Globus pallidus (tissue), 1 donor: ENCODE measurements at regions not wholly inside any gene's neighbourhood (a gene's known extent, or its start where the extent isn't known, plus 50 kb on each side); places are given as distances from the start of the nearest gene placed in this dataset.
"Not testable (repeated sequence)": the region's sequence is repeated elsewhere in the genome, so short reads cannot be mapped to it uniquely, and the experiment has no call there.

Experiments used
- DNase-seq: peaks from one replicate; pipeline ENCODE4 v3.0.0-alpha.2; 2015; ENCODE audit warnings: low spot score

DNA sequence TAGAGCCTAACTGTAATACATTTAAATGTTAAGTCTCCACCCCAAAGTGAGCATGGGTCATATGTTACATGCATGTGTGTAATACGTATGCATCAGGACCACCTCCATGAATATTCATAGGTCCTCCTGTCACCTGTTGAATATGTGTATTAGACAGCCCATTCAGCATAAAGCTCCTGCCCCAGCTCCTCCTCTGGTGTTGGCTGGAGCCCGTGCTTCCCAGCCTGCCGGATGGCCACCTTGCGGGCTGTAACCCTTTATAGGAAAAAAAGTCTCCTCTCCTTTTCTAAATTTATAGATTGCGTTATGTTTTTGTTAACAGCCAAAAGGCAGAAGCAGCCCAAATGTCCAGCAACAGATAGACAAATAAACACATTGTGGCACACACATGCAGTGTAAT is 299.5 kb downstream of the MED10 start:
- DNase-seq = no peak

DNA sequence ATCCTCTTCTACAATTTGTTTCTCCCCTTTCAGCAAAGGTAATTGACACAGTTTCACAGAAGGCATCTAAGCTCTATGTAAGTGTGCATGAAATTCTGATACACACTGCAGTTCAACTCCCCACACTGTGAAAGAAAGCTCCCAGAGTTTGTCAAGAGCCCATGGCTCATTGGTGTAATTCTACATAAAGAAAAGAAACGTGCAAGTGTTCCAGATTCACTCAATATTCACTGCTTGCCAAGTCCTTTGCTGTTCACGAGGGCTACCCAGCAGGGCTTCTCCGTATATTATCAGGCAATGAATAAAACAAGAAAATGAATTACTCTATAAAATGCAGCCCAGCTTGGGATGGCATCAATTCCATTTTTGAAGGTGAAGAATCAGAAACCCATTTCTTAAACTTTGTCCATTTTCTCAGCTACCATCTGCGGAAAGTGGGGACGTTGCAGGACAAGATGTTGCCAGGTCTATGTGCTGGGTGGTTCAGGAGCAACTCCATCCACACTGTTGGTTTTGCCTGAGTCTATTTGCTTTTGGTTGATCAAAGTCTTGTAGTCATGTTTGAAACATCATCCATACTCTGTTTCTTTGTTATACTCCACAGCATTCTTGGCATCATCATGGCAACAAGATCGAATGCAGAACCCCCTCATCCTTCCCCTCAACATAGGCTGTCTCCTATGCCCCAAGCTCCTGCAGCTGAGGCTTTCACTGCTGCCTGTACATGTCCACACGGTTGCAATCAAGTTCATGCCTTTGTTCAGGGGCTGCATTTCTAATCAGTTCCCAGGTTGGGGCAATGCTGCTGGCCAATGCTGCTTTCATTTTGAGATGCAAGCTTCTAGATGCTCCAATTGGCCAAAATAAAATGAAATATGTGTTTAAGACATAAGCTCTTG is 301.8 kb downstream of the MED10 start:
- no peak for DNase-seq

DNA sequence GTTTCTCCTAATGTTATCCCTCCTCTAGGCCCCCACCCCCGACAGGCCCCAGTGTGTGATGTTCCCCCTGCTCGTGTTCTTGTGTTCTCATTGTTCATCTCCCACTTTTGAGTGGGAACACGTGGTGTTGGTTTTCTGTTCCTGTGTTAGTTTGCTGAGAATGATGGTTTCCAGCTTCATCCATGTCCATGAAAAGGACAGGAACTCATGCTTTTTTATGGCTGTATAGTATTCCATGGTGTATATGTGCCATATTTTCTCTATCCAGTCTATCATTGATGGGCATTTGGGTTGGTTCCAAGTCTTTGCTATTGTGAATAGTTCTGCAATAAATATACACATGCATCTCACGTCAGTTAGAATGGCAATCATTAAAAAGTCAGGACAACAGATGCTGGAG is 305.9 kb downstream of the MED10 start:
- DNase-seq = not testable (repeated sequence)

DNA sequence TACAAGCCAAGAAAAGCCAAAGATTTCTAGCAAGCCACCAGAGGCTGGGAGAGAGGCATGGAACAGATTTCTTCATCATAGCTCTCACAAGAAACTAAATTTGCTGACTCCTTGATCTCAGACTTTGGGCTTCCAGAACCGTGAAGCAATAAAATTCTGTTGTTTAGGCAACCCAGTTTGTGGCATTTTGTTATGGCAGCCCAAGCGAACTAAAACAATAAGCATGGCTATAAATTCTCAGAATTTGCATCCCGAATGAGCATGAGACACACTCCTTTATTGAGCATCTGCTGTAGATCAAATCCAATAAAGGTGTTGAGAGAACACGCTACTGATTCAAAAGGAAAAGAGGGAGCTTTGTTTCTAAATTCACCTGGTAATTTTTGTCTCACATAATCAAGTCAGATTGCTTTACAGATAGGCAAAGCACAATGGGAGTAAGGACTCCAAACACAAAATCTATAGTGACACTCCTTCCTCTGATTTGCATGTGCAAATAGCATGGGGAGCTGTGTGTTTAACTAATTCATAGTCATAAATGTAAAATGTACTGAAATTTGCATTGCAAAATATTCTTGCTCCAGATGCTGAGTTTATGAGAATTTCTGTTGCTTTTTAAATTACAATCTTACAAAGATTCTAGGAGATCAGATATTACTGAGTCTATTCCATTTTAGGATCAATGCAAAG is 308.7 kb downstream of the MED10 start:
- no peak for DNase-seq

DNA sequence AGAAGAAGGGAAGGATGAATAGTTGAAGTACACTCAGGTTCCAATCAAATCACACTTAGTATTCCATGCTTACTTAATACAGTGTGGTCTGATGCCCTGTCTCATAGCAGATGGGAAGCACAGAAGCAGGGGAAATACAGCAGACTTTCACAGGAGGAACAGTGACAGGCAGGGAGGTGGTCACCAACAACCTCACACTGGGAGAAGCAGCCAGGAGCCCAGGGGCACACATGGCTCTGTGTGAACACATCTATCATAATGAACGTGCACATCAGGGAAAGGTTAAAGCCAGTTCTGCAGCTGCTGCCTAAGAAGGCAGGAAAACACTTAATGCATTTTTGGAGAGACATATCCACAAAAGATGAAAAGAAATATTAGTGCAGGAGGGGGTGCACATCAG is 312.3 kb downstream of the MED10 start:
- DNase-seq = no peak

DNA sequence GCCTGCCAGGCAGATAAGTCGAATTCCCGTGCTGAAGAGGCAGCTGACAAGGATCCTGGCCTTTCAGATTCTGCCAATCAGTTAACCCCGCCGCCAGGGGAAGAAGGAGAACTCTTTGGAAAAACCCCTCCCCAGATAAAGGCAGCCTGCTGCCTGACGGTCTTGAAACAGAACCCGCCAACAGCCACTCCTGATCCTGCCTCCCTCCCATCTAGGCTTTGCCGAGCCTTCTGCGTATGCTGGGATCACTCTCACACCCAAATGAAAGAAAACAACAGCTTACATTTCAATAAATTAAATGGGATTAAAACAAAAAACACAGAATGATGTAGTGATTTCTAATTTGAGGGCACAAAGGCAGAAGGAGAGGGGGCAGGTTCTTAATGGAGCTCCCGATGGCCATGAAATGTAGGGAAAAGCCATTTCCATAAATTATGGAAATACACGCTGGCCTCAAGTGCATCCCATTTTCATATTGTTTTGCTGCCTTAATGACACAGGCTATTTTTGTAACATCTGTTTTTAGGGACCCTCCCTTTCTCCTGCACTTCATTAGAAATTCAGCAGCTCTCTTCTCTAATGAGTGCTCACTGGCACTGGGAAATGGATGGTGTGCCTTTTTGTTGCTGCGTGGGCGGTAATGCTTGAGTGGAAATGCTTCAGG is 319.1 kb downstream of the MED10 start:
- DNase-seq = no peak

DNA sequence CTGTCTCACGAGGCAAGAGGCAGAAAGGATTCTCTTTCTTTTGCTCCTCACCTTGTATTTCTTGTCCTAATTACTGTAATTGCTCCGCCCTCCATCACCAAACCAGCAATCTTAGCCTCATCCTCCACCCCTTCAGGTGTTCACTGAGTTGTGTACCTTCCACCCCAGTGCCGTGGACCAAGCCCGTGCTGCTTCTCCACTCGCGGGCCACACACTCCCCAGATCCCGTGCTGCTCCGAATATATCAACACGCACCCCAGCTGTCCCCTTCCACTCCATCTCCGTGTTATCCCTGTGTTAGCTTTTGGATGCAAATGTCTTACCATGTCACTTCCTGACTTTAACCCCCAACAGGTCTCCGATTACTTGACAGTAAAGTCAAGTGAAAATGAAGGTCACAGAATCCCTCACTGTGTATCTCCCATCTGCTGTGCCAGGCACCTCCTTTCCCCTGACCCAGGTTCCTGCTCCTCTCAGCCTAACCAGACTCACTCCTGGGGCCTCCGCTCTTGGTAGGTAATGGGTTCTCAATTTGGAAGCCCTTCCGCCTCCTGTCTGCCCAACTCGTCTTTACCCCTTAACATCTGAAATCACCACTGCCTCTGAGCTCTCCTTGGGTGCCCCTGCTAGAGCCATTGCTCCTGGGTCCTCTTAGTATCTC is 320.2 kb downstream of the MED10 start:
- DNase-seq = no peak

DNA sequence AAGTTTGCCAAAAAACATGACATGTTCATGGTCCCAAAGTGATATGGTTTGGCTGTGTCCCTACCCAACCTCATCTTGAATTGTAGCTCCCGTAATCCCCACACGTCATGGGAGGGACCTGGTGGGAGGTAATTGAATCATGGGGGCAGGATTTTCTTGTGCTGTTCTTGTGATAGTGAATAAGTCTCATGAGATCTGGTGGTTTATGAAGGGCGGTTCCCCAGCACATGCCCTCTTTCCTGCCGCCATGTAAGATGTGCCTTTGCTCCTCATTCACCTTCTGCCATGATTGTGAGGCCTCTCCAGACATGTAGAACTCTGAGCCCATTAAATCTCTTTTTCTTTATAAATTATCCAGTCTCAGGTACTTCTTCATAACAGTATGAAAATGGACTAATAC is 322.1 kb downstream of the MED10 start:
- DNase-seq = no peak

DNA sequence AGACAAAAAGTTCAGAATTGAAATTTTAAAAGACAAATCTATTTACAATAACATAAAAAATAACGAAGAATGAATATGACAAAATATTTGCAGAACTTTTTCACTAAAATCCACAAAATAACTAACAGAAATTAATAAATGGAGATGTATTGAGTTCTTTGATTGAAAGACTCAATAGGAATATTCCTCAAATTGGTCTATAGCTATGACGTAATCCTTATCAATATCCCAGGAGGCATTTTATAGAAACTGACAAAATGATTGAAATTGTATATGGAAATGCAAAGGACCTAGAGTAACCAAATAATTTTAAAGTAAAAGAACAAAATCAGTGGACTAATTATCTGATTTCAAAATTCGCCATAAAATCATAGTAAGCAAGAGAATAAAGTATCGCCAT is 328.7 kb downstream of the MED10 start:
- DNase-seq = no peak

DNA sequence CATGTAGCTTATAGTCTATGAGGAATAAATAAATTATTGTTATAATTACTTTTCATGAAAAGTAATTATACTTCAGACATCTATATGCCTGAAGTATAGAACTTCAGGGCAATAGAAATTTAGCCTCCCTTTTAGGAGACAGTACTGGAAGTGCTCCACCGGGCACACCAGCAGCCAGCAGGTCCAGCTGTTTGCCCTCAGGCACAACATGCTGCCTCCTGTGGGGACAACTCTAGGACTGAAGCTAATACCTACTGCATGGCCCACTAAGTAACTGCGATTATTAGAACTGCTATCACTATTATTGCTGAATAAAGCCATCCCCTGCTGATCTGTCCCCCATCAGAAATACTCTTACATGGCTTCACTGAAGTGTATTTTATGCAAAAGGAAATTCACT is 329.6 kb downstream of the MED10 start:
- DNase-seq = no peak

DNA sequence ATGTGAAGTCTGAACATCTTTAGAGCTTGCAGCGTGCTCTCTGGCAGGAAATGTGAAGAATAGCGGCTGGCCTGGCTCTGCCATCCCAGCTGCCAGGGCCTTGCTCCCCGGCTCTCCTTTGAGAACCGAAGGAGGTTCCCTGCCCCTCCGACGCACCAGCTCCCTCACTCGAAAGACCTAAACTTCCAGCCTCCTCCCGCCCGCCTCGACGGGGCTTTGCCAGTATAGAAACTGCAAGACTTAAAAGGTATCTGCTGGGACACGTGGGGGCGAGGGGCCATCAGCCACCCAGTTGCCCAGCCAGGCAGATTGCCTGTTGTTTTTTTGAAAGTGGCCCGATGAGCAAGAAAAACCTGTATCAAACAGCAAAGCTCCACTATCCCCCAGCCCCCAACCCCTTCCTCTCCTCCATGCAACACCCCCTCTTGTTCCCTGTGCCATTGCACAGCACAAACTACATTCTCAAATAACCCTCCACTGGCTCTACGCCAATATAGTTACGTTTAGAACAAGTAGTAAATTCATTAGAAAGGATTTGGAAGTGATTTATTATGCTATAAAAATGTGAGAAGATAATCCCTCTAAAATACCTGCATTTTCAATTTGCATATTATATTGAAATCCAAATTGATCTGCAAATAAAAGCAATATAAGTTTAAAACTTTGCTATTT is 331.9 kb downstream of the MED10 start:
- no peak for DNase-seq

DNA sequence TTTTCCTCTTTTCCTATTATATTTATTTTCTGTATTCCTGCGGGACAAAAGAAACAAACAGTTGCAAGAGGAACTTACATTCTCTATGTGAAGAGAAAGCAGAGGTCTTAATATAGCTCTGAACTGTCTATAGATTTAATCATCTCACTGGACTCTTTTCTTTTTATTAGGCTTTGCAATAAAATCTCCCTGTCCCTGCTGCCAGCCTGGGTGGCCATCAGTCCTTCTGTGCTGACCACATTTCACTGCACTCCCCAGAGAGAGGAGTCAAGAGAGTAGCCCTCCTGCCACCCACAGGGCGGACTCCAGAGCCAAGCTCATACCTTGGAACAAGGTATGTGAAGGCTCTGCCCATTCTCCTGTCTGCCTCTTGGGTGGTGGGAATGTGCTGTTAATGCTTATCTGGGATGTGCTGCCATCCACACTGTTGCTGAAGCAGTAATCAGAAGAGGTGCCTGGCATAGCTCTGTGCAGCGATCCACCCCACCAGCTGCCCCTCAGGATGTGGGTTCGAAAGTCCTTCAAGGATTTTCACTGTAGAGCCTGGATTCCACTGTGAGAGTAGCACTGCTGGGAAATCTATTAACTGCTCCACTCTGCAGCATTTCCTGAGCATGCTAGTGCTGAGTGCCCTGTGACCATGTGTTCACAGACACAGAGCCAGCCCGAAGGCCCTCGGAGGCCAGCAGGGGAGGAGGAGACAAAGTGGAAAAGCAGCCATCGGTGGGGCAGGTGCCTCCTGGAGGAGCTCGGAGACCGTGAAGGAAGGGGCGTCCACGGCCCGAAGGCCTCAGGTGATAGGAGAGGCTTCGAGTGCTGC is 334.6 kb downstream of the MED10 start:
- no peak for DNase-seq

DNA sequence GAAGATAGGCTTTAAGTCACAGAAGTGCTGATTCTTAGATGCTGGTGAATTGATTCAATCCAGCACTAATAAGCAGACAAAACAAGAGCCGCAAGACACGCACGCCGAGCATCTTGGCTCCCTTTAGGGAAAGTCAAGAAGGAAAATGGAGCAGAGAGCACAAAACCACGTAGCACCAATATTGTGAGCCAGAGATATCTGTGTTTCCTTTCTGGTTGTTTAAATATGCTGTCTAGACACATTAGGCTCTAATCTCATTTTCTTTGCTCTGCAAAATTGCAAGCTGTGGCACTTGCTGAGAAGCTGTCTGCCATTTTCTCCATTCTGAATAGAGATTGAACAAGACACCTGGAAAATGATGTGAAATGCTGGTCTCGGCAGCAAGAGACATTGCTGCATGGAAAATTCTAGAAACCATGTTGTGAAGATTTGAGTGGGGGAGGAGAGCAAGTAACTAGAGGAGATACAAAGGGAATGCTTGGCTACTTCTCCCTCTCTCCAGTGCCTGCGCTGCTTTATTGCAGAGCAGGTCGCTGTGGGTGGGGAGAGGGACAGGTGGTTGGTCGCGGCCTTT is 336.3 kb downstream of the MED10 start:
- DNase-seq = no peak

DNA sequence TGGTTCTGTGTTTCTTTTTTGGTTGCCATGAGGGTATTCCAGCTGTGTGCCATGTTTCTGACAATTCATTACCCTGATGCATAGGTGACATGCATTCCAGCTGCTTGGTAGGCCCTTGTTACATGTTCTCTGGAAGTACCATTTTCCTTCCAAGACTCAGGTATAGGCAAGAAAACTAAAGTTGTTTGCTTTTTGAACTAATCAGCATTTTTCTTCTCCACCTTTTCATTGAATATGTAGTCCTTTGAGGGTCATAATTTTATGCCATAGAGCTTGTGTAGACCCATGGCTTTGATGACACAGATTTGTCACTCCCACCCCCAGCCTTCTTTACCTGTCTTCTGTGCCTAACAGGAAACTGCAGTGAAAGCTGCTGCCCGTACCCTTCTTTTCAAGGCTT is 339.2 kb downstream of the MED10 start:
- DNase-seq = no peak

DNA sequence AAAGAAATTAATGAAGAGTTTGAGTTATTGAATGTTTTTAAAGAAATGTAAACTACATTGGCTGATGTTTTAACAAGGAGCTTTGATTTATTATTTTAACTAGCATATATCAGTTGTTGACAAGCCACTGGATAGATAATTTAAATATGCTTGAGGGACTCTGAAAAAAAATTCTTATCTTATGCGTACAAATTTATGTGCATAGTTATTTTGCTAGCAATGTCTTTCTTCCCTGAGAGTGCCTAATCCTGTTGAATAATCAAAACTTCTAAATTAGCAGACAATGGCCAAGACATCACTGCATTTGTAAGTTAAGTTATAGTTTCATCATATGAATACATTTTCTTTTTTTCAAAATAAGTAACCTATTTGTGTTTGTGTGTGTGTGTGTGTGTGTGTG is 342.3 kb downstream of the MED10 start:
- no peak for DNase-seq

DNA sequence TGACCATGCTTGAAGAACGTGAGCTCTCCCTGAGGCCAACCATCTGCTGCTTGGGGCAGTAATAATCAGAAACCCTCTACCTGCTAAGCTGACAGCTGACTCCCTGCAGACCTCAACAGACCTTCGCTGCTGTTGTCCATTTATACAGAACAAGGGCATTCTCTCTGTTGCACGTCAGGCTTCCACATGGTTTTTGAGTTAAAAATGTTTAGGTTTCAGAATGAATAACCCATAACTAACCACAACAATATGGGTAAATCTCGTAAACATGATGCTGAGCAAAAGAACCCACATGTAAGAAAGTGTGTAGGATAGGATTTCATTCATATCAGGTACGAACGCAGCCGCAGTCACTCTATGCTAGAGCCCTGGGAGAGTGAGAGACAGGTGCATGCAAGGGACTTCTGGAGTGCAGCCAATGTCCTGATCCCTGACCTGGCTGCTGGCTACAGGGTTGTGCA is 348.5 kb downstream of the MED10 start:
- DNase-seq = no peak

DNA sequence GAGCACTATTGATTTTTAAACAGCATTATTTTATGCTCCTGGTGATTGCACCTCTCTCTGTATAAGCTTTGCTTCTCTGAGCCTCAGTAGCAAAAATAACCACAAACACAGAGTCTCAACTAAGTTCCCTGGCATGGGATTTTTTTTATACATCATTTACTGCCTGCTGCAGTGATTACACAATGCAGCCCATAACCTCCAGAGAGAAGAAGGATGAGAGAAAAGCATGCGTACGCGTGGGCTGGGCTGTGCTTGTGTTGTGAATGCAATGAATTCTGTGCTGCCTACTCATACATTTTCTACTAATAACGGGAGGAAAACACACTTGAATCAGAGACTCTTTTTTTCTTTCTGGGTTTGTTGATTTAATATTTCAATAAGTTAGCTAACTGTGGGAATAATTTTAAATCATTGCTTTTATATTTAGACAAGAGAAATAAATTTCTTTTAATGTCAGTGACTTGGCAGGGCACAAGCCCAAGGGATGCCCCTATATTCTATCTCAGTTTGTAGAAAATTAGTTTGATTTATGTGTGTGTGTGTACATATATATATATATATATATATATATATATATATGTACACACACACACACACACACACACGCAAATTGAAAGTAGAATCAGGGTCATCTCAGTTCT is 351.5 kb downstream of the MED10 start:
- DNase-seq = no peak

DNA sequence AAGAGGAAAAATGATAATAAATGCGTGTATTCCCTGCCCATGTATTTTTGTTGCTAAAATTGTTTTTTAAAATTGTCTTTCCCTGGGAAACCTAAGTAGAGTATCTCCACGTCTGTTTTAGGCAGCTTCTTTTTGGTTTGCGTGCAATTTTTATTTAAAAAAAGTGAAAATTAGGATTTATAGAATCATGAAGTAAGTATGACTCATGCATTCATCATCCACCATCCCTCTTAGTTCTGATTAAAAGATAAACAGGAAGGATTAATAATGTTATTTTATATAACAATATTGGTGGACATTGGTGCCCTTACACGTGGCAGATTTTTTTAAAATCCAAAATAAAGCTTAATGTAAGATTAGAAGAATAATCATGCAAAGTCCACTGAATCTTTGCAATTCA is 358.7 kb downstream of the MED10 start:
- no peak for DNase-seq

DNA sequence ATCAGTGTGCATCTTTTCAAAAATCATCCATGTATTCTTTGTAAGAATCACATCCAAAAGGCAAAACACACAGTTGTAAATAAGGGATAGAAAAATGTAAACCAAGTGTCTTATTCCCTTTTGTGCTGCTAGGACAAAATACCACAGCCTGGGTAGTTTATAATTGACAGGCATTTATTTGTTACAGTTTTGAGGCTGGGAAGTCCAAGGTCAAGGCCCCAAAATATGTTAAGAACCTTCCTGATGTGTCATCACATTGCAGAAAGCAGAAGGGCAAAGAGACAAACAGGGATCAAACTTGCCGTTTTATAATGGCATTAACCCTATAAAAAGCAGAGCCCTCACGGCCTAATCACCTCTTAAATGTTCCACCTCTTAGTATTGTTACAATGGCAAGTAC is 364.8 kb downstream of the MED10 start:
- DNase-seq = no peak

DNA sequence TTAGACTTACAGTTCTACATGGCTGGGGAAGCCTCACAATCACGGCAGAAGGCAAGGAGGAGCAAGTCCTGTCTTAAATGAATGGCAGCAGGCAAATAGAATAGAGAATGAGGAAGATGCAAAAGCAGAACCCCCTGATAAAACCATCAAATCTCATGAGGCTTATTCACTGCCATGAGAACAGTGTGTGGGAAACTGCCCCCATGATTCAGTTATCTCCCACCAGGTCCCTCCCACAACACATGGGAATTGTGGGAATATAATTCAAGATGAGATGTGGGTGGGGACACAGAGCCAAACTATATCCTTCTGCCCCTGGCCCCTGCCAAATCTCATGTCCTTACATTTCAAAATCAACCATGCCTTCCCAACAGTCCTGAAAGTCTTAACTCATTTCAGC is 367.1 kb downstream of the MED10 start:
- DNase-seq = no peak
